A673 (cell line): ENCODE measurements at regions not wholly inside any gene's neighbourhood (a gene's known extent, or its start where the extent isn't known, plus 50 kb on each side); places are given as distances from the start of the nearest gene placed in this dataset.

Experiments
- CTCF ChIP-seq: fragments of 300-800, 200-600 bp; sonication (generic); conservative IDR thresholded peaks from 2 replicates; pipeline ENCODE4 v1.5.1; 2017; ENCODE audit warnings: low read depth, mild to moderate bottlenecking, antibody characterized with exemption, low read length, moderate library complexity, mixed read lengths
- EZH2 ChIP-seq: fragments of 200-600 bp; sonication (generic); IDR thresholded peaks from 2 replicates; pipeline ENCODE4 v1.6.1; 2017; ENCODE audit warnings: borderline replicate concordance, low read depth, mild to moderate bottlenecking, mixed read lengths, antibody characterized with exemption, low read length; ENCODE audit not compliant: poor library complexity, severe bottlenecking

DNA sequence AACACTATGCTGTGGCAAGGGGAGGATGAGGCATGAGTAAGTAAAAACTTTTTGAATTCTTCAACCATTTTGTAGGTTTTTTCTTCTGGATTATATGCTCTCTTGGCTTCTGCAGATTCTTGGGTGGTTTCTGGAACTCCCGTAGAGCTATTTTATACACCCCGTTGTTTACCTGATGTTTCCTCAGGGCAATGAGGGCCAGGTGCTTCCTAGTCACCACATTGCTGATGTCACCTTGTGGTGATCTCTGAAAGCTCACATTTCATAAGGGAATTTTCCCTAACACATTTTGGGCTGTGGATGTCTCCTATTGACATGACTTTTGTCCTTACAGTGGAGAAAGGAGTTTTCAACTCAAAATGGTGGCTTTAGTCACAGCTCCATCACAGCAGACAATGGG is 356.6 kb downstream of the PLA2G4A start:
- TF ChIP-seq CTCF (no peak), EZH2 (no peak)
